ENCODE measurements at regions not wholly inside any gene's neighbourhood (a gene's known extent, or its start where the extent isn't known, plus 50 kb on each side); places are given as distances from the start of the nearest gene placed in this dataset.
"Not testable (repeated sequence)": the region's sequence is repeated elsewhere in the genome, so short reads cannot be mapped to it uniquely, and the experiment has no call there.

GRCh38 chr4:179285696-179286095 is 1843.5 kb upstream of the AGA start:
- DNase-seq (ENCODE audit: low read depth), result no peak

- no peak for DNase-seq (ENCODE audit: low read depth)
Observed at GRCh38 chr4:179291657-179292056, 1849.4 kb upstream of the AGA start.

GRCh38 chr4:179292468-179292867 is 1850.2 kb upstream of the AGA start:
- no peak for DNase-seq (ENCODE audit: low read depth)

GRCh38 chr4:179307297-179308136 is 1865.3 kb upstream of the AGA start:
- DNase-seq (ENCODE audit: low read depth), result peak; percentile 2

DNA sequence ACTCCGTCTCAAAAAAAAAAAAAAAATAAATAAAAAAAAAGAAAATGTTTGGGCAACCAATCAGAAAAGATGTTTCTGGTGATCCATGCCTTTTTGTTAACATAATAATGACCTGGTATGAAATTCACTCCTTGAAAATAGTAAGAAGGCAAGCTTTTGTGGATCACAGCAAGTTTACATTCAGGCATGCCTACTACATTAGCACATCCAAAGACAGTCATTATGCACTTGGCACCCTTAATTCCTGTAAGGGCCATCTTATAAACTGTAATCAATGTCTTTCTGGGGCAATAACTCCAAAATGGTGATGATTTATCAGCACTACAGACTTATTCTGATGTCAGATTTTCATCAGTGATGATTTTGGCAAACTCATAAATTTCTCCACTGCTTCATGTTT is 1871.6 kb upstream of the AGA start:
- DNase-seq (ENCODE audit: low read depth), result no peak

- no peak for DNase-seq (ENCODE audit: low read depth)
Observed at GRCh38 chr4:179325181-179325580, 1882.9 kb upstream of the AGA start.

DNA sequence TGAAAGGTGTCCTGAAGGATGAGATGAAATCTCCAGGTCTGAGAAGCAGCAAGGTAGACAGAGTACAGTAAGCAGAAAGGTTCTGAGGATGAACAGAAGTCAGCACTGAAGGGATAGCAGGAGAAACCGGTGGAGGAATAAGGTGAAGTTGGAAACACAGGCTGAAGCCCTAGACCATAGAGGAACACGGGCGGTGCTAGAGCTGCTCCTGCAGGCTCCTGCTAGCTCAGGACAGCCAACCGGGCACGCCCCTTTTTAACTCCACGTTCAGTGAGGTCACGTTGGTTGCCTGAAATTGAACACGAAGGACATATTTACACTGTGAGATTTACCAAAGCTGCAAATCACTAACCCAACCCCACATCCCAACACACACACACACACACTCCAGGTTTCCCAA is 1886.4 kb upstream of the AGA start:
- no peak for DNase-seq (ENCODE audit: low read depth)

DNA sequence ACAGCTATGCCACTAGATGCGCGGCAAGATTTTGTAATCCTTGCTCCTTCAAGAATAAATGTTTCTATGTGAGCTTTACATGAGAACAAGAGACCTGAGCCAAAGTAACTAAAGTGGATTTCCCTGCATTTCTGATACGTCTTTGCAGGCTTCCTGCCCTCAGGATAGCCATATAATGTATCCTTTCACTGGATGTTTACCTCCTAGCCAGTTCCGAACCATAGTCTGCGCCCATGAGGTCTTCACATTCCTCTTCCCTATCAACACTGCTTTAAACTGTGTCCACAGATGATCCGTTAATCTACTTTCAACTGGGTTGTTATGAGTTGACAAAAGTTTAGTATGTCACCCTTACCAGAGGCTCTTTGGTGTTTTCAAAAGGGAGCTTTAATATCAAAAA is 1889.1 kb upstream of the AGA start:
- DNase-seq (ENCODE audit: low read depth), result no peak

DNA sequence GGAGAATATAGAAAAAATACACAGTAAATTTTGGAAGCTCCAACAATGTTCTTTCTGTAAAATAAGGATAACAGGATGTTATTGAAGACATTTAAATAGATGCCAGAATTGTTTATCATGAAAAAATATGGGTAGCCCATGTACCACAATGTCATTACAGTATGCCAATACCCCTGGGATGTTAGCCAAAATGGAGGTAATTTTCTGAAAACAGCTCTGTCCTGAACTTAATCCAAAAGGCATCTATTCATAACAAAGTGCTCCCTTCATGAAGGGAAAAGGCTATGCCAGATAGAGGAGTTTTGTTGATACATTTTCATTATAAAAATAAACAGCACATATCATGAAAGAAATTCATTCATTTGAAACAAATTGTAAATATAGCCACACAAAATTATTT is 1902.6 kb upstream of the AGA start:
- no peak for DNase-seq (ENCODE audit: low read depth)

DNA sequence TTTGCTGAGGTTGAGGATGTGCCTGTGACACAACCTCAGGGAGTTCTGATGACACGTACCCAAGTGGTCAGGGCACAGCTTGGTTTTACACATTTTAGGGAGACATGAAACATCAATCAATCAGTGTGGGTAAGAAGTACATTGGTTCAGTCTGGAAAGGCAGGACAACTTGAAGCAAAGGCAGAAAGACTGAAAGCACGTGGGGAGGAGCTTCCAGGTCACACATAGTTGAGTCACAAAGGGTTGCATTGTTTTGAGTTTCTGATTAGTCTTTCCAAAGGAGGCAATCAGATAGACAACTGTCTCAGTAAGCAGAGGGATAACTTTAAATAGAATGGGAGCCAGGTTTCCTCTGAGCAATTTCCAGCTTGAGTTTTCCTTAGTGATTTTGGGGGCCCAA is 1910.0 kb upstream of the AGA start:
- no peak for DNase-seq (ENCODE audit: low read depth)

GRCh38 chr4:179353786-179354185 is 1911.5 kb upstream of the AGA start:
- DNase-seq (ENCODE audit: low read depth), result no peak

GRCh38 chr4:179361978-179362486 is 1919.8 kb upstream of the AGA start:
- DNase-seq (ENCODE audit: low read depth), result no peak

DNA sequence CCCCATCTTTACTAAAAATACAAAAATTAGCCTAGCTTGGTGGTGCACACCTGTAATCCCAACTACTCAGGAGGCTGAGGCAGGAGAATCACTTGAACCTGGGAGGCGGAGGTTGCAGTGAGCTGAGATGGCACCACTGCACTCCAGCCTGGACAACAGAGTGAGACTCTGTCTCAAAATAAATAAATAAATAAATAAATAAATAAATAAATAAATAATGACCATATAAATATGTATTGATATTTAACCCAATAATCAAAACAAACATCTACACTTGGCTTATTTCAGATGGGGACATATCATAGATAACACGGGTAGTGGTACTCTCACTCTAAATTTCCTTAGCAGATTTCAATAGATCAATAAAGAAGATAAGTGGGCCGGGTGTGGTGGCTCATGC is 1923.7 kb upstream of the AGA start:
- DNase-seq (ENCODE audit: low read depth), result not testable (repeated sequence)

- DNase-seq (ENCODE audit: low read depth), result no peak
Observed at GRCh38 chr4:179372242-179372641, 1930.0 kb upstream of the AGA start.

GRCh38 chr4:179372746-179373145 is 1930.5 kb upstream of the AGA start:
- DNase-seq (ENCODE audit: low read depth), result no peak

- not testable (repeated sequence) for DNase-seq (ENCODE audit: low read depth)
Observed at GRCh38 chr4:179378847-179379246, 1936.6 kb upstream of the AGA start.

DNA sequence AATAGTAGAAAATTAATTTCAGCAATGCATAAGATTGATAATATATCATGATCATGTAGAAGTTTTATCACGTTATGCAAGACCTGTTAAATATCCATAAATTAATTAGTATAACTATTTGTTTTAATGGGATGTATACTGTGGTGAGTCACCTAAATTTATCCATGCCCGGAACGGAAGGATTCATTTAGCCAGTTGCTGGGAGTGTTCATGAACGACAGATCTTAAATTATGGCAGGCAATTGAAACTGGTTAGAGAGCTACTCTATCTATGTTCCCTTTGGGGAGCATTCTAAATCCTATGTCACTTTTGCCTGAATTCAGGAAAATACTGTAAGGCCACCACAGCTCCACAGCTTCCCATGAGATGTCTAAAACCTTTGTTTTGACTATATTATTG is 1950.5 kb upstream of the AGA start:
- no peak for DNase-seq (ENCODE audit: low read depth)

- no peak for DNase-seq (ENCODE audit: low read depth)
Observed at GRCh38 chr4:179398414-179398813, 1956.2 kb upstream of the AGA start.

DNA sequence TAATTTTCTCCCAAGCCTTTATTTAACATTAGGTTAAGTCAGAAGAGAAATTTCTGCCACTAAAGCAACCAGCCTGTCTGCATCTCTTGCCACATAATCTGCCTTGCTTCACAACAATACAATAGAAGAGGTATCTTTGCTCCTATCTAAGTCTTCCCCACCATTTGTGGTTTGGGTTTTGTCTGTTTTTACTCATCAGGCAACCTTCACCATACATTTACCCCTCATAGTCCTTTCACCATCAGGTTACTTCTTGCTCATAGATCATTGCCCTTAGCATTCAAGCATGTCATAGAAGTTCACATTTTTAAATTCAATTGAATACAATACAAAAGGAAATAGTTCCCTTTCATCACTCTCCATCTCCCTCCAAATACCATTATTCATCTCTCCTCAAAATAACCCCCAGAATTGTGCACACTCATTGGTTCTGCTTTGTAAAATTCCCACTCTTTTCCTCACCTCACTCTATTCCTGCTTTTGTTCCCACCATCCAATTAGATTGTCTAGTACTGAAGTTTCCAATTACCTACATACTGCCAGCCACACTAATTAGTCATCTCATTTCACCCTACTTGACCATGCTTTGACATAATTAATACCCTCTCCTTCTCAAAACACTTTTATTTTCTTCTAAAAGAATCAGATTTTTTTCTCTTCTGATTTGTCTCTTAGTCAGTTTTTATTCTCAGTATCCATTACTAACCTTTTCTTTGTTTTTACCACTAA is 1957.0 kb upstream of the AGA start:
- DNase-seq (ENCODE audit: low read depth), result no peak

GRCh38 chr4:179415037-179415846 is 1973.0 kb upstream of the AGA start:
- no peak for DNase-seq (ENCODE audit: low read depth)

- no peak for DNase-seq (ENCODE audit: low read depth)
Observed at GRCh38 chr4:179415847-179416223, 1973.6 kb upstream of the AGA start.

- no peak for DNase-seq (ENCODE audit: low read depth)
Observed at GRCh38 chr4:179417357-179417756, 1975.1 kb upstream of the AGA start.

GRCh38 chr4:179437962-179438361 is 1995.7 kb upstream of the AGA start:
- DNase-seq (ENCODE audit: low read depth), result no peak

Measured in stromal cell of bone marrow (primary cell).